HG03103 (cell line): ENCODE measurements at regions not wholly inside any gene's neighbourhood (a gene's known extent, or its start where the extent isn't known, plus 50 kb on each side); places are given as distances from the start of the nearest gene placed in this dataset.

Experiments
- ATAC-seq: cut with Tn5 transposase; IDR thresholded peaks from one replicate; pipeline ENCODE4 v1.9.1; 2021; ENCODE audit warnings: low read depth; ENCODE audit not compliant: unreplicated experiment

- ATAC-seq = no peak
These were observed 134.9 kb upstream of the LEF1 start for GRCh38 chr4:108303488-108304177.

- ATAC-seq = no peak
These were observed 133.0 kb upstream of the LEF1 start for GRCh38 chr4:108301545-108302251.

GRCh38 chr4:108297605-108298004 lies 128.9 kb upstream of the LEF1 start:
- no peak for ATAC-seq

- no peak for ATAC-seq
These were observed 123.5 kb upstream of the LEF1 start for GRCh38 chr4:108292229-108292628.

- no peak for ATAC-seq
These were observed 122.4 kb upstream of the LEF1 start for GRCh38 chr4:108291137-108291536.

- ATAC-seq = no peak
These were observed 119.2 kb upstream of the LEF1 start for GRCh38 chr4:108287834-108288413.

GRCh38 chr4:108280072-108280471 lies 111.3 kb upstream of the LEF1 start:
- no peak for ATAC-seq

GRCh38 chr4:108276690-108277089 lies 108.0 kb upstream of the LEF1 start:
- no peak for ATAC-seq

- no peak for ATAC-seq
These were observed 104.3 kb upstream of the LEF1 start for GRCh38 chr4:108272986-108273385.

GRCh38 chr4:108272561-108272960 lies 103.8 kb upstream of the LEF1 start:
- no peak for ATAC-seq

GRCh38 chr4:108272046-108272445 lies 103.3 kb upstream of the LEF1 start:
- no peak for ATAC-seq

GRCh38 chr4:108270466-108271450 lies 102.0 kb upstream of the LEF1 start:
- ATAC-seq = no peak

GRCh38 chr4:108264693-108265092 lies 96.0 kb upstream of the LEF1 start:
- ATAC-seq = no peak

GRCh38 chr4:108263057-108263456 lies 94.3 kb upstream of the LEF1 start:
- no peak for ATAC-seq

GRCh38 chr4:108261026-108261425 lies 92.3 kb upstream of the LEF1 start:
- no peak for ATAC-seq

GRCh38 chr4:108256538-108256937 lies 87.8 kb upstream of the LEF1 start:
- no peak for ATAC-seq

GRCh38 chr4:108255203-108255747 lies 86.5 kb upstream of the LEF1 start:
- ATAC-seq = no peak

GRCh38 chr4:108249397-108249796 lies 80.7 kb upstream of the LEF1 start:
- no peak for ATAC-seq

- ATAC-seq = no peak
These were observed 78.8 kb upstream of the LEF1 start for GRCh38 chr4:108247387-108248049.

GRCh38 chr4:108244606-108245005 lies 75.9 kb upstream of the LEF1 start:
- ATAC-seq = no peak
